ENCODE measurements at regions not wholly inside any gene's neighbourhood (a gene's known extent, or its start where the extent isn't known, plus 50 kb on each side); places are given as distances from the start of the nearest gene placed in this dataset.
A peak's percentile ranks its signal among the peaks of the same experiment; 100 is the strongest.

DNA sequence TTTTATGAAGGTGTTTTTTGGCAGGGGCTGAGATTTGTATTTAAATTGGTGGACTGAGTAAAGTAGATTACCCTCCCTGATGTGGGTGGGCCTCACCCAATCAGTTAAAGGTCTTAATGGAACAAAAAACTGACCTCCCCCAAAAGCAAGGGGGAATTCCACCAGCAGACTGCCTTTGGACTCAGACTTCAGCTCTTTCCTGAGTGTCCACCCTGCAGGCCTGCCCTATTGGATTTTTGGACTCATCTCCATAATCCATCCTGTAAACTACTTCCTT is 228.4 kb upstream of the CAND1 start:
- no peaks in the 10 kb centered on the region for H3K79me1 ChIP-seq (replicated peaks; ENCODE audit: low read length, poor library complexity, severe bottlenecking)
- H3K36me3 ChIP-seq (ENCODE audit: control insufficient read depth in 1 of 2, insufficient read depth in 2 of 2, low read depth in 1 of 2, low read length in 2 of 2), result no peaks in the 10 kb centered on the region
- no peak overlapping the region for H3K4ac ChIP-seq (ENCODE audit: low read depth in 1 of 2, low read length in 2 of 2)
- H3K9me3 ChIP-seq (ENCODE audit: control insufficient read depth, low read length), result no peaks in the 10 kb centered on the region
- H3K27me3 ChIP-seq (ENCODE audit: control insufficient read depth in 1 of 2, insufficient read depth in 1 of 2, low read length in 2 of 2), result no peaks in the 10 kb centered on the region
- no peak overlapping the region for H2AFZ ChIP-seq (ENCODE audit: low read depth, low read length)
- no peak overlapping the region for H2BK15ac ChIP-seq (ENCODE audit: low read depth, poor library complexity, severe bottlenecking)
- no peak overlapping the region for H4K8ac ChIP-seq (ENCODE audit: low read length)
- no peak overlapping the region for H2BK5ac ChIP-seq (ENCODE audit: low read depth, low read length, poor library complexity, severe bottlenecking)
- DNase-seq, result no peak
- H2BK12ac ChIP-seq (ENCODE audit: low read length in 2 of 2), result peak overlapping the region in 1 of 2 experiments; percentile 42
- peaks cover 3% of the 10 kb centered on the region for H3K4me1 ChIP-seq (ENCODE audit: control insufficient read depth, insufficient read depth, low read depth, low read length)
- H2AK5ac ChIP-seq (ENCODE audit: low read length, severe bottlenecking), result no peak overlapping the region
- H2BK120ac ChIP-seq (ENCODE audit: low read depth, low read length), result no peak overlapping the region
- no peak overlapping the region for H3K9ac ChIP-seq (ENCODE audit: low read length)
- no peak overlapping the region for H3K23ac ChIP-seq (ENCODE audit: low read length in 2 of 2)
- H3K18ac ChIP-seq (ENCODE audit: low read depth in 1 of 2, low read length in 2 of 2), result peak overlapping the region in 1 of 2 experiments; percentile 21
- no peak overlapping the region for H3K4me3 ChIP-seq (ENCODE audit: insufficient read depth in 1 of 2, low read depth in 1 of 2, low read length in 2 of 2)
- no peak overlapping the region for H3K4me2 ChIP-seq (ENCODE audit: low read length, poor library complexity, severe bottlenecking)
- no peak overlapping the region for H3K27ac ChIP-seq (ENCODE audit: low read length, poor library complexity, severe bottlenecking)
- no peak overlapping the region for H3K14ac ChIP-seq (ENCODE audit: low read length in 2 of 2)
- no peak overlapping the region for H4K91ac ChIP-seq (ENCODE audit: low read length)

DNA sequence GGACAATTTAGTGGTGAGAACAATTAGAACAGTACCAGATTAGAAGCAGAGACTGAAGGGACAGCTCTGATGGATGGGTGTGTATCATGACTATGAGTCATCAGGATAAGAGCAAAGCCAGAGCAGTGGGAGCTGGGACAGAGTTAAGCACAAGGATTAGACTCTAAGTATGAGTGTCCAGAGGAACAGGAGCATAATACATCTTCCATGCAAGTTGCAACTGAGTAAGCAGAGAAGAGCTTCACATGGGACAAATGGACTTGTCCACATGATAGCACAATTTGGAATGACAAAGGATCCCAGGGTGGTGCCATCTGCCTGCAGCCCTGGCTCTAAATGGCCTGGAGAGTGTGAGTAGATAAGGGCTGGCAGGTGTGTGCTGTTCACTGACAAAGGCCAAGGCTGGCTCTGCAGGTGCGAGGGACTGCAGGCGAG is 226.4 kb upstream of the CAND1 start:
- no peak overlapping the region for H3K23ac ChIP-seq (ENCODE audit: low read length in 2 of 2)
- no peak overlapping the region for H2BK120ac ChIP-seq (ENCODE audit: low read depth, low read length)
- no peak overlapping the region for H4K91ac ChIP-seq (ENCODE audit: low read length)
- no peak overlapping the region for H3K14ac ChIP-seq (ENCODE audit: low read length in 2 of 2)
- H3K36me3 ChIP-seq (ENCODE audit: control insufficient read depth in 1 of 2, insufficient read depth in 2 of 2, low read depth in 1 of 2, low read length in 2 of 2), result no peaks in the 10 kb centered on the region
- no peaks in the 10 kb centered on the region for H3K9me3 ChIP-seq (ENCODE audit: control insufficient read depth, low read length)
- no peak overlapping the region for H3K4me3 ChIP-seq (ENCODE audit: insufficient read depth in 1 of 2, low read depth in 1 of 2, low read length in 2 of 2)
- H2AFZ ChIP-seq (ENCODE audit: low read depth, low read length), result no peak overlapping the region
- H2BK15ac ChIP-seq (ENCODE audit: low read depth, poor library complexity, severe bottlenecking), result no peak overlapping the region
- H3K4me1 ChIP-seq (ENCODE audit: control insufficient read depth, insufficient read depth, low read depth, low read length), result peaks cover 3% of the 10 kb centered on the region
- H3K27me3 ChIP-seq (ENCODE audit: control insufficient read depth in 1 of 2, insufficient read depth in 1 of 2, low read length in 2 of 2), result no peaks in the 10 kb centered on the region
- peak overlapping the region in 1 of 2 experiments; percentile 33 for H2BK12ac ChIP-seq (ENCODE audit: low read length in 2 of 2)
- H2BK5ac ChIP-seq (ENCODE audit: low read depth, low read length, poor library complexity, severe bottlenecking), result no peak overlapping the region
- H4K8ac ChIP-seq (ENCODE audit: low read length), result no peak overlapping the region
- H2AK5ac ChIP-seq (ENCODE audit: low read length, severe bottlenecking), result no peak overlapping the region
- H3K9ac ChIP-seq (ENCODE audit: low read length), result no peak overlapping the region
- H3K27ac ChIP-seq (ENCODE audit: low read length, poor library complexity, severe bottlenecking), result no peak overlapping the region
- WGBS, result 56% methylated on average over 2 of the region's 2 CpGs
- peak; percentile 87 for DNase-seq
- peak overlapping the region in 1 of 2 experiments; percentile 71 for H3K18ac ChIP-seq (ENCODE audit: low read depth in 1 of 2, low read length in 2 of 2)
- no peak overlapping the region for H3K4me2 ChIP-seq (ENCODE audit: low read length, poor library complexity, severe bottlenecking)
- H3K4ac ChIP-seq (ENCODE audit: low read depth in 1 of 2, low read length in 2 of 2), result no peak overlapping the region
- peaks cover 2% of the 10 kb centered on the region for H3K79me1 ChIP-seq (replicated peaks; ENCODE audit: low read length, poor library complexity, severe bottlenecking)

DNA sequence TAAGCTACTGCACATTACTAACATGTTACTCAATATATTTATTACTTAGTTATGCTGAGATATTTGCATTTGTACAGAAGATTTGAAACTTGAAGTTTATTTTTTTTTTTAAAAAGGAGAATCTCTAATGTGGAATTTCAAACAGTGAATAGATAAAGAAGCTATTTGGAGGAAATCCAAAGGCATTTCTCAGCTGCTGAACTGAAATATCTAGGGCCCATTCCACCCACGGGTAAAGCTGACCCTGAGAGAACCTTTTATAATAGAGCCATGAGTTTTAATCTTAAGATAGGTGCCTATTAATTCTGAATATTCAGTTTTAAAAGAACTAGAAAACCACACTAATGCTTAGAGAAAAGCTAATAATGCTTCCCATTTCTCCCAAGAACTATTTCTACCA is 225.4 kb upstream of the CAND1 start:
- DNase-seq, result no peak
- Histone ChIP-seq H3K79me1 (replicated peaks; ENCODE audit: low read length, poor library complexity, severe bottlenecking) (peaks cover 3% of the 10 kb centered on the region), H2BK5ac (ENCODE audit: low read depth, low read length, poor library complexity, severe bottlenecking) (no peak overlapping the region), H2BK120ac (ENCODE audit: low read depth, low read length) (no peak overlapping the region), H3K4me2 (ENCODE audit: low read length, poor library complexity, severe bottlenecking) (no peak overlapping the region), H2BK12ac (ENCODE audit: low read length in 2 of 2) (no peak overlapping the region), H3K27ac (ENCODE audit: low read length, poor library complexity, severe bottlenecking) (no peak overlapping the region), H4K91ac (ENCODE audit: low read length) (no peak overlapping the region), H3K23ac (ENCODE audit: low read length in 2 of 2) (no peak overlapping the region), H3K9ac (ENCODE audit: low read length) (no peak overlapping the region), H4K8ac (ENCODE audit: low read length) (no peak overlapping the region), H3K4me3 (ENCODE audit: insufficient read depth in 1 of 2, low read depth in 1 of 2, low read length in 2 of 2) (no peak overlapping the region), H2AK5ac (ENCODE audit: low read length, severe bottlenecking) (no peak overlapping the region), H3K4ac (ENCODE audit: low read depth in 1 of 2, low read length in 2 of 2) (no peak overlapping the region), H3K36me3 (ENCODE audit: control insufficient read depth in 1 of 2, insufficient read depth in 2 of 2, low read depth in 1 of 2, low read length in 2 of 2) (no peaks in the 10 kb centered on the region), H3K9me3 (ENCODE audit: control insufficient read depth, low read length) (no peaks in the 10 kb centered on the region), H2AFZ (ENCODE audit: low read depth, low read length) (no peak overlapping the region), H2BK15ac (ENCODE audit: low read depth, poor library complexity, severe bottlenecking) (no peak overlapping the region), H3K14ac (ENCODE audit: low read length in 2 of 2) (no peak overlapping the region), H3K4me1 (ENCODE audit: control insufficient read depth, insufficient read depth, low read depth, low read length) (peaks cover 3% of the 10 kb centered on the region), H3K18ac (ENCODE audit: low read depth in 1 of 2, low read length in 2 of 2) (no peak overlapping the region), H3K27me3 (ENCODE audit: control insufficient read depth in 1 of 2, insufficient read depth in 1 of 2, low read length in 2 of 2) (no peaks in the 10 kb centered on the region)
- no CpG with 5 or more reads among the region's 1 CpG for whole genome bisulfite sequencing

GRCh38 chr12:67045650-67046049 is 223.5 kb upstream of the CAND1 start:
- 79% methylated on average over 5 of the region's 5 CpGs for WGBS
- Histone ChIP-seq H3K79me1 (replicated peaks; ENCODE audit: low read length, poor library complexity, severe bottlenecking) (peaks cover 3% of the 10 kb centered on the region), H3K4me1 (ENCODE audit: control insufficient read depth, insufficient read depth, low read depth, low read length) (peaks cover 3% of the 10 kb centered on the region)

More at GRCh38 chr12:67045650-67046049, 223.5 kb upstream of the CAND1 start:
- Histone ChIP-seq H3K23ac (ENCODE audit: low read length in 2 of 2) (no peak overlapping the region), H2BK12ac (ENCODE audit: low read length in 2 of 2) (peak overlapping the region in 1 of 2 experiments; percentile 15), H4K91ac (ENCODE audit: low read length) (no peak overlapping the region), H3K4me3 (ENCODE audit: insufficient read depth in 1 of 2, low read depth in 1 of 2, low read length in 2 of 2) (no peak overlapping the region), H4K8ac (ENCODE audit: low read length) (no peak overlapping the region), H2BK5ac (ENCODE audit: low read depth, low read length, poor library complexity, severe bottlenecking) (no peak overlapping the region), H3K9ac (ENCODE audit: low read length) (no peak overlapping the region), H3K14ac (ENCODE audit: low read length in 2 of 2) (no peak overlapping the region), H3K4ac (ENCODE audit: low read depth in 1 of 2, low read length in 2 of 2) (no peak overlapping the region), H3K9me3 (ENCODE audit: control insufficient read depth, low read length) (no peaks in the 10 kb centered on the region), H2AFZ (ENCODE audit: low read depth, low read length) (no peak overlapping the region), H2AK5ac (ENCODE audit: low read length, severe bottlenecking) (no peak overlapping the region), H3K27ac (ENCODE audit: low read length, poor library complexity, severe bottlenecking) (no peak overlapping the region), H3K4me2 (ENCODE audit: low read length, poor library complexity, severe bottlenecking) (no peak overlapping the region), H2BK15ac (ENCODE audit: low read depth, poor library complexity, severe bottlenecking) (no peak overlapping the region), H3K36me3 (ENCODE audit: control insufficient read depth in 1 of 2, insufficient read depth in 2 of 2, low read depth in 1 of 2, low read length in 2 of 2) (no peaks in the 10 kb centered on the region), H2BK120ac (ENCODE audit: low read depth, low read length) (no peak overlapping the region), H3K27me3 (ENCODE audit: control insufficient read depth in 1 of 2, insufficient read depth in 1 of 2, low read length in 2 of 2) (no peaks in the 10 kb centered on the region), H3K18ac (ENCODE audit: low read depth in 1 of 2, low read length in 2 of 2) (no peak overlapping the region)
- DNase-seq, result no peak
